ENCODE measurements at regions not wholly inside any gene's neighbourhood (a gene's known extent, or its start where the extent isn't known, plus 50 kb on each side); places are given as distances from the start of the nearest gene placed in this dataset.

- no peak for TF ChIP-seq CTCF (IDR thresholded peaks at IDR 0.05)
These were observed 381.8 kb upstream of the EPHA3 start for GRCh38 chr3:88725440-88726165.

- TF ChIP-seq CTCF (IDR thresholded peaks at IDR 0.05) = no peak
These were observed 375.2 kb upstream of the EPHA3 start for GRCh38 chr3:88732186-88732585.

DNA sequence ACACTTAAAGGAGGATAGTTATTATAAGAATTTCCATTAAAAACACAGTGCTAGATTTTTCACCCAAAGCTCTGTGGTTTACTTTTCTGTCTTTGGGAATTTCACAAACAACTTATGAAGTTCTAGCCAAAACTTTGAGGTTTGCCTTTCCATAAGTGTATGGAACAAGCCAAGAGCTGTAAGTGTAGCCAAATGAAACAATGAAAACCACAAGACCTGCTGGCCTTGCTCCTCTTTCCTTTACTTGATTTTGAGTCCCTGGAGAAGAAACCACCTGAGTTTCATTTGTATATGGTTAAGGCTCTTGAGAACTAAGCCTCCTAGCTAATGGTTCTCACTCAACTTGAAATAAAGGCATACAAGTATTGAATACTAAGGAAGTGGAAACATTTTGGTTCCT is 365.3 kb upstream of the EPHA3 start:
- no peak for TF ChIP-seq CTCF (IDR thresholded peaks at IDR 0.05)

- no peak for TF ChIP-seq CTCF (IDR thresholded peaks at IDR 0.05)
These were observed 364.5 kb upstream of the EPHA3 start for GRCh38 chr3:88742674-88743507.

GRCh38 chr3:88744896-88745295 is 362.5 kb upstream of the EPHA3 start:
- TF ChIP-seq CTCF (IDR thresholded peaks at IDR 0.05) = no peak

DNA sequence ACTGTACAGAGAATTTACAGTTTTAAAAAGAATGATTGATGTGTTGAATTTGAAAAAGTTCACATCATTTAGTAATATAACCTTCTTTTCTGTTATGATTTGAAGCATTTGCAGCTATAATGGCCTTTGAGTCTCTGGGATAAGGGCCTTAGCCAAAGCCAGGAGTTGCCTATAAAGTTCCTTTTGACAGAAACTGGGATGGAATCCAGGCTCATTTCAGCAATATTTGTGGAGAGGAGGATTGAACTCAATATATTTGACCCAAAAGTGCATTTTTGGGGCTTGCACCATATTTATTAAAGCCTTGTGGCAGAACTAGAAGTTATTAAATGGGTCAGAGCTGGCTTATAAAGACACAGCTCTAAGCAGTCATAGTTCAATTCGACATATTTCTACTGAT is 348.7 kb upstream of the EPHA3 start:
- TF ChIP-seq CTCF (IDR thresholded peaks at IDR 0.05) = no peak

DNA sequence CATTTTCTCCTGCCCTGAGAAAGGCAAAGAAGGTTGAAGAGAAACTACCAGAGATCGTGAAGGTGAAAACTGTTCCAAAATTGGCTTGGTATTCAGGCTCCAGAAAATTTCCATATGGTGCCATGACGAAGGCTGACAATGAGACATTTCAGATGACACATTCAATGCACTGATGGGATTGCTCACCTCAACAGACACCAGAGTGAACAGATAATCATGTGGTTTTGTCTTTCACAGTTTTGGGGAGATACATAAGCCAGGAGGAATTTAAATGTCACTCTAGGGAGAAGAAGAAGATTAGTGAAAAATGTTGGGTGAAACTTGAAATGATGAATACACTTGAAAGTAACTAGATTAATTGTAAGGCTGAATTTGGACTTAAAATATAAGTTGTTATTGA is 339.7 kb upstream of the EPHA3 start:
- TF ChIP-seq CTCF (IDR thresholded peaks at IDR 0.05) = no peak
